GM12874 (cell line): ENCODE measurements at regions not wholly inside any gene's neighbourhood (a gene's known extent, or its start where the extent isn't known, plus 50 kb on each side); places are given as distances from the start of the nearest gene placed in this dataset.

ENCODE experiments used
- TF ChIP-seq, protein P1 (sequence below): IDR thresholded peaks from 2 replicates; pipeline ENCODE4 v1.5.1; 2011; ENCODE audit warnings: low read depth, mild to moderate bottlenecking, control low read depth, low read length, moderate library complexity; ENCODE audit not compliant: insufficient read depth

DNA sequence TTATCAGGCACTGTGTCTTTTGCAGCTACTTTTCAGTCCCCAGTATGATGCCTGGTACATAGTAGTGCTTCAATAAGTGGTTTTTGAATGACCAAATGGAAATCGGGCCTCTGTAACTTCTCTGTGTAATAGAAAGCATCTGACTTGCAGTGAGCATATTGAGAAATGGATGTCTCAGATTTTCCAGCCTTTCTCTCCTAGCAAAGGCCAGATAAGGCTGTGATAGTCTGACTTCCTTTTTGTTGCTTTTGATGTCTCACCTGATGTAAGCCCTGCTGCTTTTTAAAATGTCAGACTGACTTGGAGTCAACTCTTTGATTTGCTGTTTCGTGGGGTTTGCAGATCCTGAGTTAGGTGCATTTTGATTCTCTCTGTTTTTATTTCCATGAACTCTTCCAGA is 590.0 kb upstream of the ZNF608 start:
- TF ChIP-seq, protein P1, sequence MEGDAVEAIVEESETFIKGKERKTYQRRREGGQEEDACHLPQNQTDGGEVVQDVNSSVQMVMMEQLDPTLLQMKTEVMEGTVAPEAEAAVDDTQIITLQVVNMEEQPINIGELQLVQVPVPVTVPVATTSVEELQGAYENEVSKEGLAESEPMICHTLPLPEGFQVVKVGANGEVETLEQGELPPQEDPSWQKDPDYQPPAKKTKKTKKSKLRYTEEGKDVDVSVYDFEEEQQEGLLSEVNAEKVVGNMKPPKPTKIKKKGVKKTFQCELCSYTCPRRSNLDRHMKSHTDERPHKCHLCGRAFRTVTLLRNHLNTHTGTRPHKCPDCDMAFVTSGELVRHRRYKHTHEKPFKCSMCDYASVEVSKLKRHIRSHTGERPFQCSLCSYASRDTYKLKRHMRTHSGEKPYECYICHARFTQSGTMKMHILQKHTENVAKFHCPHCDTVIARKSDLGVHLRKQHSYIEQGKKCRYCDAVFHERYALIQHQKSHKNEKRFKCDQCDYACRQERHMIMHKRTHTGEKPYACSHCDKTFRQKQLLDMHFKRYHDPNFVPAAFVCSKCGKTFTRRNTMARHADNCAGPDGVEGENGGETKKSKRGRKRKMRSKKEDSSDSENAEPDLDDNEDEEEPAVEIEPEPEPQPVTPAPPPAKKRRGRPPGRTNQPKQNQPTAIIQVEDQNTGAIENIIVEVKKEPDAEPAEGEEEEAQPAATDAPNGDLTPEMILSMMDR: no peak

DNA sequence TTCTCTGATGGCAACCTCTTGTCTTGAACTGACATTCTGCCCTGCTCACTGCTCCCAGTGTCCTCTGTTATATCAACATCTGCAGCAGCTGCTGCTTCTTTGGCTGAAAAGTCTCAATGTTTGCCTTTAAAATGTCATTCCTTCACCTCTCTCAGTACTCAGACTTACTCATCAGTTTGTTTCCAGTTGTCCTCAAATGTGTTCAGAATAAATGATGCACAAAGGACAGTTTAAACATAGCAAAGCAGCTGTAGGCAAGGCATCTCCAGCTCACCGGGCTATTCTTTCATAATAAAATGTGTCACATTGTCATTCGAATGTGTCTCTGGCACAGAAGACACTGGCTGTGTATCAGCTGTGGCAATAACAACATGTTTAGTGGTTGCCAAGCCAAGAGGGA is 590.9 kb upstream of the ZNF608 start:
- TF ChIP-seq, protein P1: no peak

DNA sequence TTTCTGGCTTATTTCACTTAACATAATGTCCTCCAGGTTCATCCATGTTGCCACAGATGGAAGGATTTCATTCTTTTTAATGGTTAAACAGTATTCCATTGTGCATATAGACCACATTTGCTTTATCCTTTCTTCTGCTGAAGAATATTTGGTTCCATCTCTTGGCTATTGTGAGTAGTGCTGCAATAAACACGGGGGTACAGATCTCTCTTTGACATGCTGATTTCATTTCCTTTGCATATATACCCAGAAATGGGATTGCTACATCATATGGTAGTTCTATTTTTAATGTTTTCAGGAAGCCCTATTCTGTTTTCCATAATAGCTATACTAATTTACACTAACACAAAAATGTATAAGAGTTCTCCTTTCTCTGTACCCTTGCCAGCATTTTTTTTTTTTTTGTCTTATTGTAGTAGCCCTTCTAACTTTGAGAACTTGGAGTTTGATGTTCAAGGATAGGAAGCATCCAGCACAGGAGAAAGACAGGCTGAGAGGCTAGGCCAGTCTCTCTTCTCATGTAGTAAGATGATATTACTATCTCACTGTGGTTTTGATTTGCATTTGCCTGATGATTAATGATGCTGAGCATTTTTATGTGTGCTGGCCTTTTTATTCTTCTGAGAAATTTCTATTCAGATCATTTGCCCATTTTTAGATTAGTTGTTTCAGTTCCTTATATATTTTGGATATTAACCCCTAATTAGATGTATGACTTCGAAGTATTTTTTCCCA is 592.2 kb upstream of the ZNF608 start:
- TF ChIP-seq, protein P1: no peak

DNA sequence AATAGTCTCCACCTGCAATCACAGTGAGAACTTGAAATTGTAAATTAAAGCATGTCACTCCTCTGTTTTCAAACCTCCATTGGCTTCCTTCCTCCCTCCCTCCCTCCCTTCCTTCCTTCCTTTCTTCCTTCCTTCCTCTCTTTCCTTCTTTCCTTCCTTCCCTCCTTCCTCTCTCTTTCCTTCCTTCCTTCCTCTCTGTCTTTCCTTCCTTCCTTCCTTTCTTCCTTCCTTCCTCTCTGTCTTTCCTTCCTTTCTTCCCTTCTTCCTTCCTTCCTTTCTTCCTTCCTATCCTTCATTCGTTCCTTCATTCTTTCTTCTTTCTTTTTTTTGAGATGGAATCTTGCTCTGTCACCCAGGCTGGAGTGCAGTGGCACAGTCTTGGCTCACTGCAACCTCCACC is 595.0 kb upstream of the ZNF608 start:
- TF ChIP-seq, protein P1: no peak

DNA sequence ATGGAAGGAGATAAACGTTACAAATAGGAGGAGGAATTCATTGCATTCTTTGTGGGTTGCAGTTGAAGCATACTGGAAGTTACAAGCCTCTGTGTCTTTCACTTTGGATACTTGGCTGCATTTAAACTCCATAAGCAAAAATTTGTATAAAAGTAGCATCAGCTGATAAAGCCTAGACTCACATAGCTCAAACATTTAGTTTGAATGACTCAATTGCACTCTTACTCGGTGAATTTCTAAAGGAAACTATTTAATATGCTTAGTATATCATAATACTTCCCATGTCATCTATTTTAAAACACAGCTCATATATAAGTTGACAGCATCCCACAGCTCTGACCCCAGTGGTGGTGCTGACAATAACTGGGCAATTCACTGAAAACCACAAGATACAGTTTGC is 596.6 kb upstream of the ZNF608 start:
- TF ChIP-seq, protein P1: no peak

DNA sequence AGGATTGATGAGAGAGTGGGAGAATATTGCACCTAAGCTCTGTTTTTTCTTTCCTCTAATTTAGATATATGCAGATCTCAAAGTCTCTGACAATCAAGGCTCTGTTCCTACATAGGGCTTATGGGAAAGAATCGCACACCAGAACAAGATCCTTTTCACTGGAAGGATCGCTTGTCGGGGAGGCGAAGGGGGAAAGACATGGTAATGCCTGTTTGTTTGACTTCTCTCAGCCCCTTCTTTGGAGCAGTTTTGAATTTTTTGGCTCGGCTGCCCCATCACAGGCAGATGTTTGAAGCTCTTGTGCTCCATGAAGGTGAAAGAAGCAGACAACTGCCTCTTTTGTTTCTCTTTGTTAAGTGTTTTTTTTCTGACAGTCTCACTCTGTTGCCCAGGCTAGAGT is 599.9 kb upstream of the ZNF608 start:
- TF ChIP-seq, protein P1: no peak

DNA sequence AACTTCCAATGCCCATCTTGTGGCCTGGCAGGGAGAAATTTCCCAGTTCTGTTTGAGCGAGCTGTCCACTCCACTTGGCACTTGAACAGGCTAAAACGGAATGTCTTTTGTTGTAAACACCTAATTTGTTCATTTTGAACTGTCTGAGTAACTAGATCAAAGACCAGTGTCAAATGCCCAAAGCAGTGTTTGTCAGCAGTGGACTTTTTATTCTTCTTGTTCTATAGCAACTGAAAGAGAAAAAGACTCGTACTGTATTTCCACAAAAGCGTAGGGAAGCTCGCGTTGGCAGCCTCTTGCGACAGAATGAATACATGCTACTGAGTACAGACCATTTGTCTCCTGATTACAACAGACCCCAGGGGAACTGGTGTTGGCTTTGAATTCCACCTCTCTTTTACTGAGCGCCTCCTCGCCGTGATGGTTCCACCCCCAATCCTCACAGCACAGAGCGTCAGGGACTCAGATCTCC is 601.8 kb upstream of the ZNF608 start:
- TF ChIP-seq, protein P1: no peak
